SK-N-SH treated with all-trans-retinoic acid at 6 μM for 48 hours (cell line): ENCODE measurements at regions not wholly inside any gene's neighbourhood (a gene's known extent, or its start where the extent isn't known, plus 50 kb on each side); places are given as distances from the start of the nearest gene placed in this dataset.

Source experiments
- ATAC-seq: fragments of 200-7000 bp; cut with Tn5 transposase; 3 replicates; pipeline ENCODE4 v1.9.1; 2020; ENCODE audit warnings: mild to moderate bottlenecking, moderate library complexity
- ARNTL ChIP-seq: fragments of 450-650 bp; formaldehyde crosslinking; IDR thresholded peaks from 2 replicates; pipeline ENCODE4 v1.5.0; 2020; ENCODE audit warnings: low read depth, mild to moderate bottlenecking, moderate library complexity, borderline replicate concordance
- BACH2 ChIP-seq: fragments of 250-450 bp; sonication (Bioruptor Pico); IDR thresholded peaks from 2 replicates; pipeline ENCODE4 v1.9.0; 2021; ENCODE audit warnings: mild to moderate bottlenecking, borderline replicate concordance
- CSDC2 ChIP-seq: fragments of 250-450 bp; sonication (Bioruptor Pico); IDR thresholded peaks from 2 replicates; pipeline ENCODE4 v1.5.0; 2020; ENCODE audit warnings: mild to moderate bottlenecking, moderate library complexity
- GLIS3 ChIP-seq: fragments of 250-450 bp; sonication (Bioruptor Pico); IDR thresholded peaks from 2 replicates; pipeline ENCODE4 v1.5.0; 2020; ENCODE audit warnings: mild to moderate bottlenecking, moderate library complexity
- ISL1 ChIP-seq: fragments of 250-450 bp; sonication (Bioruptor Pico); IDR thresholded peaks from 2 replicates; pipeline ENCODE4 v2.1.2; 2022; ENCODE audit warnings: mild to moderate bottlenecking, moderate library complexity
- OSR1 ChIP-seq: fragments of 250-450 bp; sonication (Bioruptor Pico); IDR thresholded peaks from 2 replicates; pipeline ENCODE4 v1.8.0; 2022; ENCODE audit warnings: moderate library complexity, mild to moderate bottlenecking, inconsistent platforms
- PATZ1 ChIP-seq: fragments of 250-450 bp; sonication (Bioruptor Pico); IDR thresholded peaks from 2 replicates; pipeline ENCODE4 v1.8.0; 2020; ENCODE audit warnings: mild to moderate bottlenecking, moderate library complexity, borderline replicate concordance
- PPARA ChIP-seq: fragments of 250-450 bp; sonication (Bioruptor Pico); IDR thresholded peaks from 2 replicates; pipeline ENCODE4 v1.5.0; 2020; ENCODE audit warnings: mild to moderate bottlenecking, borderline replicate concordance
- RARB ChIP-seq: fragments of 250-450 bp; sonication (Bioruptor Pico); IDR thresholded peaks from 2 replicates; pipeline ENCODE4 v1.8.0; 2021; ENCODE audit warnings: mild to moderate bottlenecking, moderate library complexity
- SNAI2 ChIP-seq: fragments of 250-450 bp; sonication (Bioruptor Pico); IDR thresholded peaks from 2 replicates; pipeline ENCODE4 v1.5.0; 2020; ENCODE audit warnings: mild to moderate bottlenecking, moderate library complexity
- TCF4 ChIP-seq: fragments of 250-450 bp; sonication (Bioruptor Pico); IDR thresholded peaks from 2 replicates; pipeline ENCODE4 v1.8.0; 2021; ENCODE audit warnings: mild to moderate bottlenecking, moderate library complexity, borderline replicate concordance
- TOX ChIP-seq: fragments of 250-450 bp; sonication (Bioruptor Pico); IDR thresholded peaks from 2 replicates; pipeline ENCODE4 v1.8.0; 2021; ENCODE audit warnings: mild to moderate bottlenecking, moderate library complexity, borderline replicate concordance
- ZC3H10 ChIP-seq: fragments of 250-450 bp; sonication (Bioruptor Pico); IDR thresholded peaks from 2 replicates; pipeline ENCODE4 v1.5.1; 2021; ENCODE audit warnings: mild to moderate bottlenecking, moderate library complexity
- ZFP30 ChIP-seq: fragments of 450-650 bp; formaldehyde crosslinking; IDR thresholded peaks from 2 replicates; pipeline ENCODE4 v1.5.0; 2022; ENCODE audit warnings: mild to moderate bottlenecking, moderate library complexity
- ZNF565 ChIP-seq: fragments of 450-650 bp; formaldehyde crosslinking; conservative IDR thresholded peaks from 2 replicates; pipeline ENCODE4 v1.5.0; 2020; ENCODE audit warnings: low read depth, mild to moderate bottlenecking, moderate library complexity
- ZNF70 ChIP-seq: fragments of 450-650 bp; formaldehyde crosslinking; IDR thresholded peaks from 2 replicates; pipeline ENCODE4 v1.5.0; 2020; ENCODE audit warnings: mild to moderate bottlenecking, moderate library complexity
- ZNF8 ChIP-seq: fragments of 450-650 bp; formaldehyde crosslinking; IDR thresholded peaks from 2 replicates; pipeline ENCODE4 v1.5.0; 2020; ENCODE audit warnings: mild to moderate bottlenecking, moderate library complexity
- TF ChIP-seq, protein P1 (sequence below): fragments of 250-450 bp; sonication (Bioruptor Pico); IDR thresholded peaks from 2 replicates; pipeline ENCODE4 v1.5.1; 2020; ENCODE audit warnings: low read depth, mild to moderate bottlenecking, moderate library complexity
- TF ChIP-seq, protein P2 (sequence below): fragments of 250-450 bp; sonication (Bioruptor Pico); IDR thresholded peaks from 2 replicates; pipeline ENCODE4 v1.5.1; 2021; ENCODE audit warnings: mild to moderate bottlenecking, moderate library complexity
- TF ChIP-seq, protein P3 (sequence below): fragments of 250-450 bp; sonication (Bioruptor Pico); IDR thresholded peaks from 2 replicates; pipeline ENCODE4 v1.8.0; 2021; ENCODE audit warnings: low read depth, mild to moderate bottlenecking, moderate library complexity, borderline replicate concordance
- TF ChIP-seq, protein P4 (sequence below): fragments of 250-450 bp; sonication (Bioruptor Pico); IDR thresholded peaks from 2 replicates; pipeline ENCODE4 v1.5.0; 2020; ENCODE audit warnings: mild to moderate bottlenecking, moderate library complexity

GRCh38 chr3:194971965-194972364 lies 286.3 kb downstream of the FAM43A start (continued):
- TF ChIP-seq PATZ1 (CRISPR knock-in tag) (no peak), SNAI2 (CRISPR knock-in tag) (no peak), ZNF8 (CRISPR knock-in tag) (no peak)

DNA sequence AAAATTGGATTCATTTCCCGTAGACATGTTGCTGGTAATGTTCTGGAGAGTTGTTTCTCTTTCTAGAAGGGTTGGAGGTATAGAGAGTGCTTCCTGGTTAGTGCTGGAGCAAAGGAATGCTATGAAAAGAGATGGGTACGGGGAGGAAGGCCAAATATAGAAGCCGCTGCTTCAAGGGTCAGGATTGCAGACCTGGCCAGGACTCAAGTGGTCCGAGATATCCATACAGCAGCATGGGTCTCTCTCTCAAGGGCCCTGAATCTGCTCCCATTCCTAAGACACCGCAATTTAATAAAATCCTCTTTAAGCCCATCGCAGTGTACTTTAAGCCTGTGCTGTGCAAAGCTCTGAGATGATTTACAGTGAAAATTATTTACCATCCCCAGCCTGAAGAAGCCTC lies 287.0 kb downstream of the FAM43A start:
- ATAC-seq, result no peak
- no peak for TF ChIP-seq ZFP30 (CRISPR knock-in tag)

GRCh38 chr3:194973366-194974000 lies 287.8 kb downstream of the FAM43A start:
- ATAC-seq, result no peak
- TF ChIP-seq, protein P1, sequence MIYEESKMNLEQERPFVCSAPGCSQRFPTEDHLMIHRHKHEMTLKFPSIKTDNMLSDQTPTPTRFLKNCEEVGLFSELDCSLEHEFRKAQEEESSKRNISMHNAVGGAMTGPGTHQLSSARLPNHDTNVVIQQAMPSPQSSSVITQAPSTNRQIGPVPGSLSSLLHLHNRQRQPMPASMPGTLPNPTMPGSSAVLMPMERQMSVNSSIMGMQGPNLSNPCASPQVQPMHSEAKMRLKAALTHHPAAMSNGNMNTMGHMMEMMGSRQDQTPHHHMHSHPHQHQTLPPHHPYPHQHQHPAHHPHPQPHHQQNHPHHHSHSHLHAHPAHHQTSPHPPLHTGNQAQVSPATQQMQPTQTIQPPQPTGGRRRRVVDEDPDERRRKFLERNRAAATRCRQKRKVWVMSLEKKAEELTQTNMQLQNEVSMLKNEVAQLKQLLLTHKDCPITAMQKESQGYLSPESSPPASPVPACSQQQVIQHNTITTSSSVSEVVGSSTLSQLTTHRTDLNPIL, result no peak
- TF ChIP-seq CSDC2, result no peak

DNA sequence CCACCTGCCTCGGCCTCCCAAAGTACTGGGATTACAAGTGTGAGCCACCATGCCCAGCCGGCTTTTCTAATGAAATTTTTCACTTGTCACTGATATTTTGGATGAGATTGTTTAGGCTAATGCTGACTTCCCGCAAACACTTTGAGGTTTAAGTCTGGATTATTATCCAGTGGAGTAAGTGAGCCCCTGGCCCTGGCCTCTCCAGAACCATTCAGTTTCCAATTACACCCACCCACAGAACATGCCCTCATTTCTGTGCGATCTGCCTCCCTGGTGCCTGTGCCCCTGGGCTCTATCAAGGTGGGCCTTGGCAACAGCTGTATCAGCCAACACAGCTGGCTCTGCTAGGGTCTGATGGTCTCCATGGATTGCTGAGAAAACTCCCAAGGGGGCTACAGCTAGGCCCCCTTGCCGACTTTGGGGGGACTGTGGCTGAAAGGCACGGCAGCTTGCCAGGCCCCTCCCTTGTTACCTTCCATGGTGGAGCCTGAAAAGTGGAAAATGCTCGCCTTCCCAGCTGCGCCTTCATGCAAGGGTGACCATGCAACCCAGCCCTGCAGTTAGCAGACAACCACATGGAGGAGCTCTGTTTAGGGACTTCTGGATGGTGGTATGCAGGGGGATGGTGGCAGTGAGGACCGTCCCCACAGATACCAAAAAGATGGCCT lies 288.9 kb downstream of the FAM43A start:
- TF ChIP-seq TOX (CRISPR knock-in tag) (no peak), BACH2 (CRISPR knock-in tag) (no peak), ISL1 (CRISPR knock-in tag) (no peak), TCF4 (no peak), ZNF70 (CRISPR knock-in tag) (no peak), ZC3H10 (no peak), ZNF565 (CRISPR knock-in tag) (no peak), GLIS3 (CRISPR knock-in tag) (no peak), PATZ1 (CRISPR knock-in tag) (no peak), OSR1 (CRISPR knock-in tag) (no peak), ZNF8 (CRISPR knock-in tag) (no peak), PPARA (no peak), ARNTL (no peak), RARB (CRISPR knock-in tag) (no peak), ZFP30 (CRISPR knock-in tag) (no peak), CSDC2 (no peak)
- TF ChIP-seq, protein P2, sequence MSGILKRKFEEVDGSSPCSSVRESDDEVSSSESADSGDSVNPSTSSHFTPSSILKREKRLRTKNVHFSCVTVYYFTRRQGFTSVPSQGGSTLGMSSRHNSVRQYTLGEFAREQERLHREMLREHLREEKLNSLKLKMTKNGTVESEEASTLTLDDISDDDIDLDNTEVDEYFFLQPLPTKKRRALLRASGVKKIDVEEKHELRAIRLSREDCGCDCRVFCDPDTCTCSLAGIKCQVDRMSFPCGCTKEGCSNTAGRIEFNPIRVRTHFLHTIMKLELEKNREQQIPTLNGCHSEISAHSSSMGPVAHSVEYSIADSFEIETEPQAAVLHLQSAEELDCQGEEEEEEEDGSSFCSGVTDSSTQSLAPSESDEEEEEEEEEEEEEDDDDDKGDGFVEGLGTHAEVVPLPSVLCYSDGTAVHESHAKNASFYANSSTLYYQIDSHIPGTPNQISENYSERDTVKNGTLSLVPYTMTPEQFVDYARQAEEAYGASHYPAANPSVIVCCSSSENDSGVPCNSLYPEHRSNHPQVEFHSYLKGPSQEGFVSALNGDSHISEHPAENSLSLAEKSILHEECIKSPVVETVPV (CRISPR knock-in tag), result no peak
- TF ChIP-seq, protein P1, result no peak
- TF ChIP-seq, protein P3, sequence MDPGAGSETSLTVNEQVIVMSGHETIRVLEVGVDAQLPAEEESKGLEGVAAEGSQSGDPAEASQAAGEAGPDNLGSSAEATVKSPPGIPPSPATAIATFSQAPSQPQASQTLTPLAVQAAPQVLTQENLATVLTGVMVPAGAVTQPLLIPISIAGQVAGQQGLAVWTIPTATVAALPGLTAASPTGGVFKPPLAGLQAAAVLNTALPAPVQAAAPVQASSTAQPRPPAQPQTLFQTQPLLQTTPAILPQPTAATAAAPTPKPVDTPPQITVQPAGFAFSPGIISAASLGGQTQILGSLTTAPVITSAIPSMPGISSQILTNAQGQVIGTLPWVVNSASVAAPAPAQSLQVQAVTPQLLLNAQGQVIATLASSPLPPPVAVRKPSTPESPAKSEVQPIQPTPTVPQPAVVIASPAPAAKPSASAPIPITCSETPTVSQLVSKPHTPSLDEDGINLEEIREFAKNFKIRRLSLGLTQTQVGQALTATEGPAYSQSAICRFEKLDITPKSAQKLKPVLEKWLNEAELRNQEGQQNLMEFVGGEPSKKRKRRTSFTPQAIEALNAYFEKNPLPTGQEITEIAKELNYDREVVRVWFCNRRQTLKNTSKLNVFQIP (CRISPR knock-in tag), result no peak
- TF ChIP-seq, protein P4, sequence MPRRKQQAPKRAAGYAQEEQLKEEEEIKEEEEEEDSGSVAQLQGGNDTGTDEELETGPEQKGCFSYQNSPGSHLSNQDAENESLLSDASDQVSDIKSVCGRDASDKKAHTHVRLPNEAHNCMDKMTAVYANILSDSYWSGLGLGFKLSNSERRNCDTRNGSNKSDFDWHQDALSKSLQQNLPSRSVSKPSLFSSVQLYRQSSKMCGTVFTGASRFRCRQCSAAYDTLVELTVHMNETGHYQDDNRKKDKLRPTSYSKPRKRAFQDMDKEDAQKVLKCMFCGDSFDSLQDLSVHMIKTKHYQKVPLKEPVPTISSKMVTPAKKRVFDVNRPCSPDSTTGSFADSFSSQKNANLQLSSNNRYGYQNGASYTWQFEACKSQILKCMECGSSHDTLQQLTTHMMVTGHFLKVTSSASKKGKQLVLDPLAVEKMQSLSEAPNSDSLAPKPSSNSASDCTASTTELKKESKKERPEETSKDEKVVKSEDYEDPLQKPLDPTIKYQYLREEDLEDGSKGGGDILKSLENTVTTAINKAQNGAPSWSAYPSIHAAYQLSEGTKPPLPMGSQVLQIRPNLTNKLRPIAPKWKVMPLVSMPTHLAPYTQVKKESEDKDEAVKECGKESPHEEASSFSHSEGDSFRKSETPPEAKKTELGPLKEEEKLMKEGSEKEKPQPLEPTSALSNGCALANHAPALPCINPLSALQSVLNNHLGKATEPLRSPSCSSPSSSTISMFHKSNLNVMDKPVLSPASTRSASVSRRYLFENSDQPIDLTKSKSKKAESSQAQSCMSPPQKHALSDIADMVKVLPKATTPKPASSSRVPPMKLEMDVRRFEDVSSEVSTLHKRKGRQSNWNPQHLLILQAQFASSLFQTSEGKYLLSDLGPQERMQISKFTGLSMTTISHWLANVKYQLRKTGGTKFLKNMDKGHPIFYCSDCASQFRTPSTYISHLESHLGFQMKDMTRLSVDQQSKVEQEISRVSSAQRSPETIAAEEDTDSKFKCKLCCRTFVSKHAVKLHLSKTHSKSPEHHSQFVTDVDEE, result no peak
- no peak for ATAC-seq
